ENCODE measurements at regions not wholly inside any gene's neighbourhood (a gene's known extent, or its start where the extent isn't known, plus 50 kb on each side); places are given as distances from the start of the nearest gene placed in this dataset.

DNA sequence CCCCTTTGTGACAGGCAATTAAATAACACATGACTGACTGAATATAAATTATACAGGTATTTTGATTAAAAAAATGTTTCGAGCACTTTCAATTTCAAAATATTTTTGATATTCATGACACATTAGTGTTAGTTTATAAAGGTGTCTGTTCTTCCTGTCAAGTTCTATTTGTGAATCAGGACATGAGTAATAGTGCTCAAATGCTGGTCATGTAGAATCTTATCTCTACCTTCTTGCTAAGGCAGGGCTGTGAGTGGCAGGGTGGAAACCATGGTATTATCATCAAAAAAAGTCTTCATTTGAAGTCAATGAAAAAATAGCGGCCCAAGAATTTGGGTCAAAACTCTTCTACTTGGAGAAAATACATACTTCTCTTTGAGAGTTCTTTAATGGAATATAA, 250.2 kb downstream of the DACT1 start:
- peak; percentile 28 for DNase-seq (ENCODE audit: low read depth)

DNA sequence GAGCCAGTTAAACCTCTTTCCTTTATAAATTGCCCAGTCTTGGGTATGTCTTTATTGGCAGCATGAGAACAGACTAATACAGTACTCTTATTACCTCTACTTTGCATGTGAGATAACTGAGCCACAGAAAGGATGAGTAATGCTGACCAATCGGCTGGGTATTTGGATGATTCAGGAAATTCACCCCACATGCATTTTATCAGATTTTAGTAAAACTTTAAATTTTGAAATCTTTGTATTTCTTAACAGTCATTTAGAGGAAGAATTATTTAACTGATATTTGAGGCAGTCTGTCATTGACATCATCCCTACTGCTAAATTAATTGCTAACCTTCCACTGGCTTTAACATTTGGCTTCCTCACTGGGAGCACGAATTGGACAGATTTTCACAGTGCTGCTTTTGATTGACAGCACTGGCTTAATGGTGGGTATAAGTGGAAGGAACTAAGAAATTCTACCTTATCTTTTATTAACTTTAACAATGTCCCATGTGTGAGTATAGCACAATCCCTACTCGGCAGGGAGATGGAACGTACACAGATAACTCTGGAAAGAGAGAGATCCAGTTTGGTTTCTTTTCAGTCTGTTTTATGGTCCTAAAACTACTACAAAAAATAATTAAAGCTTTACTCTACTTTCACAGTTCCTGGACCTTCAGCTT, 261.0 kb downstream of the DACT1 start:
- DNase-seq (ENCODE audit: low read depth), result peak; percentile 96

DNA sequence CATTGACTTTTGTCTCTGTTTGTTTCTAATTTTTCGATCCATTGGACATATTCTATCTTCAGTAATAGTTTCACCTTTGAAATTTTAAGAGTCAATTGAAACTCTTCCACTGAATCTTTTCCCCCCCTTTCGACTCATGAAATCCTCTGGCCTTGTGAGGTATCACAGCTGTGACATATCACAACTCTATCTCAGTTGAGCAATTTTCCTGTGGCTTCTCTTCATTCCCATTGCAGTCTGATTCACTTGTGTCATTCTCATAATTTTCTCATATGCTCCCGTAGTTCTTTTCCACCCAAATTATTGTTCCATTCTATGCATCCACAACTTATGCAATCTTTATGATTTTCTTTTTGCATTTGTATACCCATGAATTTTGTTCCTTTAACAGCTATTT, 261.6 kb downstream of the DACT1 start:
- peak; percentile 88 for DNase-seq (ENCODE audit: low read depth)

DNA sequence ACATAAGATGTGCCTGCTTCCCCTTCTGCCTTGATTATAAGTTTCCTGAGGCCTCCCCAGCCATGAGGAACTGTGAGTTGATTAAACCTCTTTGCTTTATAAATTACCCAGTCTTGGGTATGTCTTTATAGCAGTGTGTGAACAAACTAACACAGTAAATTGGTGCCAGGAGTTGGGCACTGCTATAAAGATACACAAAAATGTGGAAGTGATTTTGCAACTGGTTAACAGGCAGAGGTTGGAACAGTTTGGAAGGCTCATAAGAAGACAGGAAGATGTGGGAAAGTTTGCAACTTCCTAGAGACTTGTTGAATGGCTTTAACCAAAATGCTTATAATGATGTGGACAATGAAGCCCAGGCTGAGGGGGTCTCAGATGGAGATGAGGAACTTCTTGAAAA, 264.1 kb downstream of the DACT1 start:
- DNase-seq (ENCODE audit: low read depth), result no peak

DNA sequence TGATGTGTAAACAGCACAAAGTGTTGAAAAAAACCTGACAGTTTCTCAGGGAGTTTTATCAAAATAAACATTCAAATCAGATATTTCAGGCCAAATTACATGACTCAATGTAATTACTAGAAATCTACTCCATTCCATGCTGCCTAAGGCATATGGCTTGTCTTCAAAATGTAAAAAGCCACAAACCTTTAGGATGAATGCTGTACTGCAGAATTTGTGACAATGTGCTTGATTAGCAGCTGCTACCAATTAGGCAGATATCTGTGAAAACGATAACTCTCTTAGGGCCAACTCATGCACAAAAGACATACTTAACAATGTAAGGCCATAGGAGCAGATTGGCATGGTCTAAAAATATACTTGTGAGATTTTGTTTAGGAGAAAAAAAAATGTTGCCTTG, 267.0 kb downstream of the DACT1 start:
- DNase-seq (ENCODE audit: low read depth), result no peak

DNA sequence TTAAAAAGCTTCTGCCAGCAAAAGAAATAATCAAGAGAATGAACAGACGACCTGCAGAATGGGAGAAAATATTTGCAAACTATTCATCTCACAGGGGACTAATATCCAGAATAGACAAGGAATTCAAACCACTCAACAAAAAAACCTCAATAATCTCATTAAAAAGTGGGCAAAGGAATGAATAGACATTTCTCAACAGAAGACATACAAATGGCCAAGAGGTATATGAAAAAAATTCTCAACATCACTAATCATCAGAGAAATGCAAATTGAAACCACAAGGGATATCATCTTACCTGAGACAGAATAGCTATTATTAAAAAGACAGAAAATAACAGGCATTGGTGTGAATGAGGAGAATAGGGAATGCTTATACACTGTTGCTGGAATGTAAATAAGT, 270.0 kb downstream of the DACT1 start:
- no peak for DNase-seq (ENCODE audit: low read depth)

DNA sequence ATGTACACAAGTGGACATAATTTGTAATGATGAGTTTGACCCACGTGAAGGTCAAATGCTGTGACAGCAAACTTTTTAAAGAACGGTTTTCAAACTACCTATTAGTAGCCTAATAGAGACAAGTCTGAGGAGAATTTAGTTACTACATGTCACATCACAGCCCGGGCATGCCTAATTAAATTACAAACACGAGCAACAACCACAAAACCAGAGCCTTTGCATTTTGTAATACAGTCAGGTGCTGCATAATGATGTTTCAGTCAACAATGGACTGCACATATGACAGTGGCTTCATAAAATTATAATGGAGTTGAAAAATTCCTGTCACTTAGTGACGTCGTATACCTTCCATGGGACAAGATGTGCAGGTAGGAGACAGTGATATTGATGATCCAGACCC, 274.5 kb downstream of the DACT1 start:
- no peak for DNase-seq (ENCODE audit: low read depth)

DNA sequence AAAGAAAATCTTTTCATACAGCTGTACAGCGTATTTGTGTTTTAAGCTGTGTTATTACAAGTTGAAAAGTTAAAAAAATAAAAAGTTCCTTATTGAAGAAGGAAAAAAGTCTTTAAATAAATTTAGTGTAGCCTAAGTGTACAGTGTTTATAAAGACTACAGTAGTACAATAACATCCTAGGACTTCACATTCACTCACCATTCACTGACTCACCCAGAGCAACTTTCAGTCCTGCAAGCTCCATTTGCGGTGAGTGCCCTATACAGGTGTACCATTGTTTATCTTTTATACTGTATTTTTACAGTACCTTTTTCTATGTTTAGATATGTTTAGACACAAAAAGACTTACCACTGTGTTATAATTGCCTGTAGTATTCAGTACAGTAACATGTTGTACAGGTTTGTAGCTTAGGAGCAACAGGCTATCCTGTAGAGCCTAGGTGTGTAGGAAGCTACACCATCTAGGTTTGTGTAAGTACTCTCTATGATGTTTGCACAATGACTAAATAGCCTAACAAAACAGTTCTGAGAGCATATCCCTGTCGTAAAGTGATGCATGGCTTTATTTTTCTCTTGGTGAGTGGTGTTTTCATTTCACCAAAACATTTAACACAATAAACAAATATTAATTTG, 275.2 kb downstream of the DACT1 start:
- no peak for DNase-seq (ENCODE audit: low read depth)

DNA sequence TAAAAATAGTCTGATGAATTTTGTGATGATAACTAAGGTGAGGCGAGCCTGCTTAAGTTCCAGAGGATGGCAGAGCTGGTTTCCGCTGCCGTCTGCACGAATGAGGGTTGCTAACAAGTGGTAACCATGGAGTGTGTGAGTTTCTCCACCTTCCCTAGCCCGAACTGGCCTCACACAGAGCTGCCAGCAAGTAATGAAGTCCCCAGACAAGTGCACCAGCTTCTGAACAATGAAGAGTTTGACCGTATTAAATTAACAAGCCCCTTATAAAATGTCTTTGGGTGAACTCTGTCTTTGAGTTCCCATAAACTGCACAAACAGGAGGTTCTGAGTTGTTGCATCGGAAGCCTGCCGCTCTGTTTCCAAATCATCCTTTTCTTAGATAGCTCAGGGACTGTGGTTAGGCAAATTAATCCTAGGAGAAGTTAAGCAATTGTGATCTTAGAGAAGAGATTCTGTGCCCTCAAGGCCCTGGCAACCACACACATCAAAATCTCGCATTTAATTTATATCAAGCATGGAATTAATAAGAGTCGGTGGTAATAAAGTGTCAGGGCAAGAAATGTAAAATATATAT, 274.1 kb upstream of the DAAM1 start:
- DNase-seq (ENCODE audit: low read depth), result peak; percentile 83

DNA sequence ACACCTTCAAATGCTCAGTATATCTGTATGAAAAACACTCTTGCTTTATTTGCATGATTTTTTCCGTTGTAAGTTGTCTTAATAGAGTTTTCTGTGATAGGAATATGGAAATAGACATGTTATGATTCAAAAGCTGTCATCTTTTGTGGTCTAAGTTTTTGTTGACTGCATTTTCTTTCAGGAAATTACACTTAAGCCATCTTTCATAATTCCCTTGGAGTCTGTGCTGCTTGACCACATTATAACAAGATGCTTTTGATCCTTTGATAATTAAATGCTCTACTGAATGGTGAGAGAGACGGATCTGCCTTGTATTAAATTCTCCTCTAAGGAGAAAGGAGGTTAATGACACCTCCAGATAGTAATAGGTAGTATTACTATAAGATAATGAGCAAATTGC, 272.8 kb upstream of the DAAM1 start:
- peak; percentile 81 for DNase-seq (ENCODE audit: low read depth)

DNA sequence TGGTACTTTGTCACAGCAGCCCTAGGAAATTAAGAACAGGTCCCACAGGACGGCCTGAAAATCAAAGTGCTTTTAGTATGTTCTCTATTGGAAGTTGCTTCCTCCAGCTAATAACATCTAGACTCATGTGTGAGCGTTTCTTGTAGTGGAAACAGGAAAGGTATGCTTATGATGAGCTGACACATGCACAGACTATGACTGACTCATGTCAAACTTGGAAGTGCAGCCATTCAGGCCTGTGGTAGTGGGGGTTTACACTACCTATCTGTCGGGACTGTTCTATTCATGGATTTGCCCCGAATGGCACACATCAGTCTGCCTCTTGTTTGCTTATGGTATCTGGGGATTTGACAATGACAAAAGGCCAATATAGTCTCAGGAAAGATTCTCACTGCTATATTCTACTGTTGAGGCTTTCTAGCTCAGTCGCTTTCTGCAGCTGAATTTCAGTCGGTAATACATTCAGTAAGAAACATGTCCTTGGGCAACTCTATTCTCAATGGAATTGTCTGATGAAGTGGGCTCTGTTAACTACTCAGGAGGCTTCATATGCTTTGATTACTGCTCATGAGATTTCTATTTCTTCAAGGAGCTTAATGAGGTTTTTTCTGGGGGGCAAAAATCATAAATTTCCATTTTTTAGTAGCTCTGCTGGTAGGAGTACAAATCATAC, 270.3 kb upstream of the DAAM1 start:
- DNase-seq (ENCODE audit: low read depth), result peak; percentile 39

DNA sequence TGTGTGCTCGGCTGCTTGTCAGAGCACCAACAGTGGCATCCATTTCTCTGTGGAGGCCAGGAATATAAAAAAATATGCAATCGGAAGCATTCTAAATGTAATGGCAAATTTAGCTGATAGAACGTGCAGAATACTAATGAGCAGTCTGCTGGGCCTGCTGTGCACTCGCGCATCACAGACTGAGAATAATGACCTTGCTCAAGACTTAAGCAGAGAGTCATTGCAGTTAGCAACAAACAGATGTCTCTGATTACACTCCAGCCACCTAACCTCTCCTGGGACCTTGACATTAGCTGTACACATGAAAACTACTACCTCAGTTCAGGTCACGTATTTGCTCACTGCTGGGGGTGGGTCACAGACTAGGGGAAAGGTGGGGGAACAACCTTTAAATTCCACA, 269.2 kb upstream of the DAAM1 start:
- no peak for DNase-seq (ENCODE audit: low read depth)

DNA sequence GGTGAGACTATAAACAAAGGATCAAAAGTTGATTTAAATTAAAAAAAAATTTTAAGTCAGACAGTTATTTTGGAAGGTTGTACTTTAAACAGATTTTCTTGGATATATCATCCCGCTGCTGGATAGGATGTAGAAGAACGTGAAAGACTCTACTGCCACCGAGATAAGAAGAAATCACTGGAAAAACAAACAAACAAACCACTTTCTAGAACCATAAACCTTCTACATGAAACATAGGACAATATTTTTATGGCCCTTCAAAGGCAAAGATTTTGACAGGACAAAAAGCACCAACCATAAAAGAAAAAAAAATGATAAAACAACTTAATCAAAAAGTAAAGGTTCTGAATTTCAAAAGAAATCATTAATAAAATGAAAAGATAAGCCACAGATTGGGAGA, 268.2 kb upstream of the DAAM1 start:
- DNase-seq (ENCODE audit: low read depth), result no peak

DNA sequence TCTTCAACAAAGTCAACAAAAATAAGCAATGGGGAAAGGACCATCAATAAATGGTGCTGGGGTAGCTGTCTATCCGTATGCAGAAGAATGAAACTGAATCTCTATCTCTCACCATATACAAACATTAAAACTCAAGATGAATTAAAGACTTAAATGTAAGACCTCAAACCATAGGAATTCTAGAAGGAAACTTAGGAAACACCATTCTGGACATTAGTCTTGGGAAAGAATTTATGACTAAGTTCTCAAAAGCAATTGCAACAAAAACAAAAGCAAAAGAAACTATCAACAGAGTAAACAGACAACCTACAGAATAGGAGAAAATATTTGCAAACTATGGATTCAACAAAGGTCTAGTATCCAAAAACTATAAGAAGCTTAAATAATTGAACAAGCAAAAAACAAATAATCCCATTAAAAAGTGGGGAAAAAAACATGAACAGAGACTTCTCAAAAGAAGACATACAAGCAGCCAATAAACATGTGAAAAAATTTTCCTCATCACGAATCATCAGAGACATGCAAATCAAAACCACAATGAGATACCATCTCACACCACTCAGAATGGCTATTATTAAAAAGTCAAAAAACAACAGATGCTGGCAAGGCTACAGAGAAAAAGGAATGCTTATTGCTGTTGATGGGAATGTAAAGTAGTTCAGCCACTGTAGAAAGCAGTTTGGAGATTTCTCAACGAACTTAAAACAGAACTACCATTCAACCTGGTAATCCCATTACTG, 266.1 kb upstream of the DAAM1 start:
- peak; percentile 76 for DNase-seq (ENCODE audit: low read depth)

DNA sequence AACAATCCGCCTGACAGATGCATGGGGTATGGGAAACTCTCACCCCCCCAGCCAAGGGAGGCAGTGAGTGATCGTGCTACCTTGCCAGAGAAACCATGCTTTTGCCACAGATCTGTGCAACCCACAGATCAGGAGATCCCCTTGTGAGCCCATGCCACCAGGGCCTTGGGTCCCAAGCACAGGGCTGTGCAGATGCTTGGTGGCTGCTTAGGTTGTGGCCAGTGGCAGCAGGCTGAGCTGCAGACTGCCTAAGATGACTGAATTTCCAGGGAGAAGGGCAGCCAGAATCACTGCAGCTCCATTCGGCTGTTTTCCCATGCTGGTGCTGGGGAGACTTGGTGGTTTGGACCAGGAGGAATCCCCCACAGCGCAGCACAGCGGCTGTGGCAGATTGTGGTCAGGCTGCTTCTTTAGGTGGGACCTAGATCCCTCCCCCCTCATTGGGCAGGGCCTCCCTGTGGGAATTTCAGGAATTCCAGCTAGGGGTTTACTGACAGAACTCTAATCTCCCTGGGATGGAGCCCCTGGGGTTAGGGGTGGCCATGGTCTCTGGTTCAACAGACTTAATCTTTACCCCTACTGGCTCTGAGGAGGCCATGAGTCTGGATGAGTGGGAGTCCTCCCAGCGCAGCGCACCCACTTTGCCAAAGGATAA, 264.6 kb upstream of the DAAM1 start:
- no peak for DNase-seq (ENCODE audit: low read depth)

DNA sequence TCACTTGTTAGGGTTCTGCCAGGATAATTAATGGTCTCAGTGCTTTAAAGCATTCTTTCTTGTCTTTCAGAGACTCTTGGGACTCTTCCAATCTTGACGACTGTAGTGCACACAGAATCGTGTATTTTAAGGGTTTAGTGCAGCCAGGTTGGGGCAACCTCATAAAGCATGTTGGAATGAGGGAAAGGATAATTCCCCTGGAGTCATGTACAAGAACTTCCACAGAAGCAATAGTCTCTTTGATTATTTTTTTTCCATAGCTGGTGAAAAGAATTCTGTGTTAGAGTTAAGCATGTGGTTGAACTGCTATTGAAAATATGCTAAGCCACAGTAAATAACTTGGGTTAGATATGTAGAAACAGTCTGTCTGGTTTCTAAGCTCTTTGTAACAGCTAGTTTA, 246.8 kb upstream of the DAAM1 start:
- DNase-seq (ENCODE audit: low read depth), result peak; percentile 70

DNA sequence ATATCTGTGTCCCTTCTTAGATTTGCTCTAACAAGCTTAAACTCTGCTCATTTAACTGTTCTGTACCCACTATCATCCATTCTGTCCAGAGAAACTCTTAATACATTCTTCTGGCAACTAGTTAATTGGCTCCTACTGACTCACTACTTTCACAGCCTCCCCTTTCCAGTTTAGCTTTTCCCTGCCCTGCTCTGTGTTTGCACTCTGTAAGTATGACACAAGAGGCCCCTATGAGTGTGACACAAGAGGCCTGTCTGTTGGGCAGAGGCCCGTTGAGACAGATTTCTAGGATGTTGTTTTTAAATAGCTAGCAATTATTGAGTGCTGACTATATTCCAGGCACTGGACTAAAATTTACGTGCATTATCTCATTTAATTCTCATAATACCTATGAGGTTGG, 246.0 kb upstream of the DAAM1 start:
- peak; percentile 36 for DNase-seq (ENCODE audit: low read depth)

DNA sequence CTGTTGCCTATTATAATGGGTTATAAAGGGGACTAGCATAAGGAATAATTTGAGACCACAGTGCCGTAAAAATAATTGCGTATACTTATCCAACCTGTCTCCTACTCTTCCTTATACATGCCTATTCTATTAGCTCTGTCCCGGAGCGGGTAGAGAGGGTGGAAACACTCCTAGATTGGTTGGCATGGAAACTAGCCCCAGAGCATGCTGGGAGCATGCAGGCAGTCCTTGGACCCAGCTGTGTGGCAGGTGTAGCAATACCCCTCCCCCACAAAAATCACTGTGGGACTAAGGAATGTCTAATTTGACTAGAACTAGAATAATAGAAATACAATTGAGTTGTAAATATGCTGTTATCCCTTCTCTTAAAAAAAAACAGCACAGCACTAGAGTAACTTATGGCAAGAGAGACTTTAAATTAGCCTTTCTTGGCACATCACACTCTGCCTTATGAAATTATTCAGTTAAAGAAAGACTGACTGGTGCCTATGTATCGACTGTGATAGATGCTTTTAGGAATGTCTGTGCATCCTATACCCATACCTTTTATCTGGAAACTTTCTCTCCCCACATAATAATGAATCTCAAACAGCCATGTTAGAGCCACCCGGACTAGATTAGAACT, 244.0 kb upstream of the DAAM1 start:
- no peak for DNase-seq (ENCODE audit: low read depth)

DNA sequence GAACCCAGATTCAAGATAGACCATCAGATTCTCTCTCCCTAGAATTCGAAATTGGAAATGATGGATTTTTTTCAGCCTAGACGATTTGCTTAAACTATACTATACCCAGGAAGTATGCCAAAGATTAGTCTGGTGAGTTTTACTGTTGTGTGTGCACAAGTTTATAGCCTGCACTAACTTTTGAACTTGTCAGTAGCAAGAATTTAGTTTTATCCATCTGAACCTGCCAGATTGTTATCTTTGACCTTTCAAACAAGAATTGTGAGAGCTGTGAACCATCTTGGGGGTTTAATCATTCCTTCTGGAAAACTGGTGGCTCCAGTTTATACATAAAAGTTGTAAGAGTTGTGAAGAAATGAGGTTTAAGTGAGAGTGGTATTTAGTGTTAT, 243.5 kb upstream of the DAAM1 start:
- DNase-seq (ENCODE audit: low read depth), result no peak

DNA sequence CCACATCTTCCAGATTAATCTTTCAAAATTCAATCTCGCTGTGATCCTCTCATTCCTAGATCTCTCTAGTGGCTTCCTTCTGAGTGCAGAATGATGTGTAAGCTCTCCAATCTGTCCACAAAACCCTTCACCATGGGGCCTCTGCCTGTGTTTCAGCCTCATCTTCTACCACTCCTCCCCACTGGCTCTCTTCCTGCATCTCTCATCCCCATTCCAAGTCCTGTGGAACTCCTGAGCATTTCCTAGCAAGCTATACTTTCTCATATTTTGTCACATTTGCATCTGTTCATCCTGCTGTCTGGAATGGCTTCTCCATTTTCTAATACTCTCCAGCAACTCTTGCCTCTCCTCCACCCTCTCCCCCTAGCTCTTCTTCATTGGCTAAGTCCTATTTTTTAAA, 242.0 kb upstream of the DAAM1 start:
- DNase-seq (ENCODE audit: low read depth), result no peak

DNA sequence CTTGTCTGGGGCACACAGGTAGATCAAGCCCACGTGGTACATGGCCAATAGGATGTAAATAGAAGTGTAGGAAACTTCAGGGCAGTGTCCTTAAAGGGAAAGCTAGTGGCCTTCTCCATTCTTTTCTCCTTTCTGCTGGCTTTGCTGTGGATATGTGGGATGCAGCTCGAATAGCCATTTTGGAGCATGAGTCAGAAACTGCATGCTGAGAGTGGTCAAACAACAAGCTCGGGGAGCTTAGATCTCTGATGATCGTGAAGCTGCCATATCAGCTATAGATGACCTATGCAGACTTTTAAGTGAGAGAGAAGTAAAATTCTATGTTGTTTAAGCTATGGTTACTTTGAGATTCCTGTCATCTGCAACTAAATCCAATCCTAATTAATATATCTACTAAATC, 241.3 kb upstream of the DAAM1 start:
- DNase-seq (ENCODE audit: low read depth), result peak; percentile 23
